HG03565 (cell line): ENCODE measurements at regions not wholly inside any gene's neighbourhood (a gene's known extent, or its start where the extent isn't known, plus 50 kb on each side); places are given as distances from the start of the nearest gene placed in this dataset.

Experiments used
- ATAC-seq: cut with Tn5 transposase; IDR thresholded peaks from one replicate; pipeline ENCODE4 v1.9.1; 2021; ENCODE audit warnings: mild to moderate bottlenecking, moderate library complexity; ENCODE audit not compliant: unreplicated experiment

GRCh38 chr4:96519291-96519690 lies 679.4 kb downstream of the PDHA2 start:
- no peak for ATAC-seq

- ATAC-seq: no peak
Observed at GRCh38 chr4:96521046-96521536, 681.2 kb downstream of the PDHA2 start.

GRCh38 chr4:96523611-96524010 lies 683.7 kb downstream of the PDHA2 start:
- ATAC-seq: no peak

- ATAC-seq: no peak
Observed at GRCh38 chr4:96524311-96524875, 684.5 kb downstream of the PDHA2 start.

- no peak for ATAC-seq
Observed at GRCh38 chr4:96525898-96526297, 686.0 kb downstream of the PDHA2 start.

- no peak for ATAC-seq
Observed at GRCh38 chr4:96526625-96527024, 686.7 kb downstream of the PDHA2 start.

- ATAC-seq: no peak
Observed at GRCh38 chr4:96531836-96532235, 691.9 kb downstream of the PDHA2 start.

GRCh38 chr4:96543346-96543745 lies 703.5 kb downstream of the PDHA2 start:
- ATAC-seq: no peak

GRCh38 chr4:96558466-96558865 lies 718.6 kb downstream of the PDHA2 start:
- no peak for ATAC-seq

- ATAC-seq: no peak
Observed at GRCh38 chr4:96566755-96567154, 726.9 kb downstream of the PDHA2 start.

- no peak for ATAC-seq
Observed at GRCh38 chr4:96585304-96585703, 745.4 kb downstream of the PDHA2 start.

- no peak for ATAC-seq
Observed at GRCh38 chr4:96593422-96593821, 753.5 kb downstream of the PDHA2 start.

GRCh38 chr4:96598465-96598864 lies 758.6 kb downstream of the PDHA2 start:
- ATAC-seq: no peak

GRCh38 chr4:96599752-96600151 lies 759.9 kb downstream of the PDHA2 start:
- ATAC-seq: no peak

- ATAC-seq: no peak
Observed at GRCh38 chr4:96602661-96603060, 762.8 kb downstream of the PDHA2 start.

- ATAC-seq: no peak
Observed at GRCh38 chr4:96603641-96604040, 763.7 kb downstream of the PDHA2 start.

- ATAC-seq: no peak
Observed at GRCh38 chr4:96606451-96606850, 766.6 kb downstream of the PDHA2 start.

- ATAC-seq: no peak
Observed at GRCh38 chr4:96626023-96626422, 786.1 kb downstream of the PDHA2 start.

GRCh38 chr4:96630839-96631238 lies 790.9 kb downstream of the PDHA2 start:
- no peak for ATAC-seq

GRCh38 chr4:96637971-96638412 lies 798.1 kb downstream of the PDHA2 start:
- no peak for ATAC-seq

GRCh38 chr4:96639932-96640331 lies 800.0 kb downstream of the PDHA2 start:
- no peak for ATAC-seq

- no peak for ATAC-seq
Observed at GRCh38 chr4:96642490-96642889, 802.6 kb downstream of the PDHA2 start.

- ATAC-seq: no peak
Observed at GRCh38 chr4:96646146-96646545, 806.3 kb downstream of the PDHA2 start.
